NCI-H524 treated with DMSO at 0.1 percent for 48 hours (cell line): ENCODE measurements at regions not wholly inside any gene's neighbourhood (a gene's known extent, or its start where the extent isn't known, plus 50 kb on each side); places are given as distances from the start of the nearest gene placed in this dataset.

Experiments used
- DNase-seq: peaks from one replicate; lab custom pipeline; 2025; lab: John Stamatoyannopoulos, UW

GRCh38 chrX:45771114-45771513, 570.4 kb upstream of the DIPK2B start:
- no peak for DNase-seq

DNA sequence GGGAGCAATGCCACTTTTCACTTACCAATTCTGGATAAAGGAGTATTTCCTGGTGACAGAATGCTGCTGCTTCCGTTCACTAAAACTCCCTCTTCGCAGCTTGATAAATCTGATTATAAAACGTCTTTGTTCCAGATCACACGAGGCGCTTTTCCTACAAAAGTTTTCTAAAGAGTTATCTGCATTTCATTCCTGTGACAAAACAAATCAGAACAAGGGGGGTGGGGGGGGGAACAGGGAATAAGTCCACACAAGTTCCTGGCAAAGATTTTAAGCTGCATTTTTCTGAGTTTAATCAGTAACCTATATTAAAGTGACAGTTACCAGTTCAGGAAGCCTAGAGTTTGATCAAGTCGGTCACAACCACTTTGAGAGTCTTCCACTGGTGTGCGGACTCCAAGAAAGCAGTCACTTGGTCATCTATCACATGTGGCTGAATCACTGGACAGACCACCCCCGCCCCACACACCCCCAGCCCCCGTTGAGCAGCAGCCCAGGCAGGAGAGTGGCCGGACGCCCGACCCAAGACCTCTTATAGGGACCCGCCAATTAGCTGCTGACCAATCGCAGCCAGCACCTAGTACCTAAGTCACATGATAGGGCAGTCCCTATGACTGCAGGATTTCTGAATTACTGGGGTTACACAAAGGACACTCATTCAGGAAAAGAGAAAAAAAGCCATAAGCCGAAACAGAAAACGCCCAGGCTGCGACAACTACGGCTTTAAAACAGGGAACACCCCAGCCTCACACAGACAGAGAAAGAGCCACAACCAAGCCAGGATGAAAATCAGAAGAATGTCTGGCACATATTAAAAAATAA, 569.3 kb upstream of the DIPK2B start:
- no peak for DNase-seq

DNA sequence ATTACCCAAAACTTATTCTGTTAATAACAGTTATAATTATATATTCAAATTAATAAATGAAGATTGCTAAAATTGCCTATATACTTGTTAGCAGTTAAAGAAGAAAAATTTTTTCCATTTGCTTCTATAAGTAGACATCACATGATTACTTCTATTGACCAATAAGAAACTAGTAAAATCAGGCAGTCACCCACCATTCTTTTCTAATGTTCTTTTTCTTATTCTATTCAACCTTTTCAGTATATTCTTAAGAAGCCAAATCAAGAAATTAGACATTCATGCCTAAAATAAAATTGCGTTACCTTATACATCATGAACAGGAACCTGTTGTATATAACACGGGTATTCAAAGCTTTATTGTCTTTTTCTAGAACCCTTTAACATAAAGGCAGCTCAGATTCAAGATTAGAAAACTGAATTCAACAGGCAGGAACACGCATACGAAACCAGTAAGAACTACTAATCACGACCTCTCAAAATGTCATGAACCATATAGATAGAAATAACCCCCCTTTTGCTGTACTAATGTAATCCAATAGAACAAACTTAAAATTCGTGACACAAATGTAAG, 568.1 kb upstream of the DIPK2B start:
- no peak for DNase-seq

DNA sequence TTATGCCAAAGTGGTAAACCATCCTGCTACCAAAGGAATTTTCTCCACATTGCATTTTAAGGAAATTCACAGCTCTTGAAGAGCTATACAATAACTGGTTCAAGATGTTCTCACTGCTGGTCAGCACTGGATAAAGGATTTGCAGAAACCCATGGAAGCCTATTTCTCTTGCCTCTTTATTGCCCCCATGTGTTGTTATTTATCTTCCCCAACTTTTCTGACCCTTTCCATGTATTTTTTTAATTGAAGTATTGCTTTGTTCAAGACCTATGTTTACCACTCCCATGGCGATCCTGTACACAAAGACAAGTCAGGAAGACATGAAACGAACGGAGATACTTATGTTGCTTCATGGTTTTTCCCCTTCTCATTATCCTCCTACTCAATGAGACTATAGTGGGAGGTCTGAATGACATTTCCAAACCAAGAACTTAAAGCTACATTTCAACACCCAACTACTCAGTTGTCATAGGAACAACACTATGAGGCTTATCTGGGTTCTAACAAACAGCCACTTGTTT, 566.4 kb upstream of the DIPK2B start:
- no peak for DNase-seq

DNA sequence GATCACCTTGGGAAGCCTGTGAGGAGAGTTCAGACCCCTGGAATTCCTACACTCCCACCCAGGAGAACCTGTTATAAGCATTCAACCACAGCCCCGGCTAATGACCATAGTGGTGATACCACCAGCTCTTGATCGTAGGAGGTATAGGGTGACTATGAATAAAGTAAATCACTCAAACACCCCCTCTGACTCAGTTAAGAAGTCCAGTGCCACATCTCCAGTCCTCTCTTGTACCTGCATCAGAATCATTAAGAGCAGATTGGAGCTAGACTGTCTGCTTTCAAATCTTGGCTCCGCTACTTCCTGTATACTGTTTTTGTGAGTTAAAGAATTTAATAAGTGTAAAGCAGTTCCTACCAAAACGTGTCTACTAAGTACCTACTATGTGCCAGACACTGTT, 565.1 kb upstream of the DIPK2B start:
- DNase-seq = no peak

- no peak for DNase-seq
These were observed 564.6 kb upstream of the DIPK2B start for GRCh38 chrX:45765281-45765680.

DNA sequence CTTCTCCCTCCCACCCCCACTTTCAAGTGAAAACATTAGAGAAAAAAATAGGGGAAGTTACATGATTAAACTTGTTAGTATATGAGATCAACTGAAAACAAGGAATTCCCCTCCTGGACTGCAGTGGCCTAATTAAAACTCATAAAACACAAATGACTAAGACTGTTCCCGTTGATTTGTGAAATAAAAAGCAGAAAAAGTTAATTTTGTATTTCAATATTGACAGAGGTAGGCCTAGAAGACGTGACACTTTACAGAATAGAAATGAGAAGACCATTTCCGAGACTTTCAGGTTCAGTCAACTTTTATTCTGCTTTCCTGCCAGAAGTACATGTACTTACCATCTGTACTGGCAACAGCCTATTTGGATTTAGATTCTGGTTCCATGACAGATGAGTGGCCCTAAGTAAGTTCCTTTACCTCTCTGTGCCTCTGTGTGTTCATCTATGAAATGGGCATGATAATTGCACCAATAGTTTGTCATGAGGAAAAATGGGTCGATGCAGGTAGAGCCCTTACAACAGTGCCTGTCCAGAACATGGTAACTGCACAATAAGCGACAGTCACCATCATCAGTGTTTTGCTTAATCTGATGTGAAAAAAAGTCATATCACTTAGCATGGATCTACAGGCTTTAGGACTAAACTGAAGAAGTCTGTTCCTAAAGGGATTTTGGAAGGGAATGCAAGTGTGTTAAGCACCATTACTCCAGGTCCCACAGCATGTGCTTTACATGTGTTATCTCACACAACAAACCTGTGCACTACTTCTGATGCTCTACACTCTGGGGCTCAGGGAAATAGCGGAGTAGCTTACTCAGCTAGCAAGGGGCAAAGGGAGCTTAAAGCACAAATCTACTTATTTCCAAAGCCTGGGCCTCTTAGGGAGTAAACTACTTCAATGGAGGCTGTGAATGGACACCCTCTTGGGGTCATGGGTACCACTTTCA, 562.3 kb upstream of the DIPK2B start:
- no peak for DNase-seq

- no peak for DNase-seq
These were observed 561.2 kb upstream of the DIPK2B start for GRCh38 chrX:45761920-45762319.

DNA sequence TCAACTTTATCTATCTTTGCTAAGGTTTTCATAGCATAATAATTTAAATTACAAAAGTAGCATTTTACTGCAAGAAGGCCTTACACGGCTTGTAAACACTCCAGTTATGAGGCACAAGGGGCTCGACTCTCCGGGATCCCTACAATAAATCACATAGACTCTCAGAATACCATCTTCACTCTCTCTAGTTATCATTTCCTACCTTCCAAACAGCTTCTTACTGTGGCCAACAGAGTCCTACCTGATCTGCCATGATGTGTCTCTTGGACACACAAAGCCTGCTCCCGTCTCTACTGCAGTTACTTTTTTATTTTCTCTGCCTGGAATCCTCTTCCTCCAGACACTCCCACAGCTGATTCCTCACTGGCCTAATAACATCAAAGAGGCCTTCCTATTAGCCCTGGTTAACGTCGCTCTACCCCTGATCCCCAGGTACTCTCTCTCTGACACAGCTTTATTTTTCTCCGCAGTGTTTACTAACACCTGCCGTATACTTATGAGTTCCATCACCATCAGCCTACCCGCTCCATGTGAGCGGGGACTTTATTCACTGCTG, 559.6 kb upstream of the DIPK2B start:
- no peak for DNase-seq

- no peak for DNase-seq
These were observed 558.2 kb upstream of the DIPK2B start for GRCh38 chrX:45758738-45759397.

GRCh38 chrX:45758319-45758718, 557.6 kb upstream of the DIPK2B start:
- no peak for DNase-seq

- DNase-seq = no peak
These were observed 556.6 kb upstream of the DIPK2B start for GRCh38 chrX:45757272-45757671.

GRCh38 chrX:45756557-45756956, 555.9 kb upstream of the DIPK2B start:
- no peak for DNase-seq

- no peak for DNase-seq
These were observed 555.0 kb upstream of the DIPK2B start for GRCh38 chrX:45755703-45756102.

DNA sequence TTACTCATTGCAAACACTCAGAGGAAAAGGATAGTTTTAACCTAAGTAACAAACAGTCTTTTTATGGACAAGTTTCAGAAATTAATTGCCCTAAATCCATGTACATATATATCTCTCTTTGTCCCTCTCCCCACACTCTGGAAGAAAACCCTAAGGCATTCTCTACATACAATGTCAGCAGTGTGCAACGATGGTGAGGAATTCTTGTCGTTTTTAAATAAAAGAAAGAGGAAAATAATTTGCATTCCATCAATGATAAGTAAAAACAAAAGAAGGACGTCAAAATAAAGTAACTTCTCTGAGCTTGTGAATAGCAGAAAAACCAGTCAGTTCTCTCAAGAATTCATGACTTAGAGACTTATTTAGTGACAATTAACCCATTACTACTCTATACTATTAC, 550.5 kb upstream of the DIPK2B start:
- no peak for DNase-seq

DNA sequence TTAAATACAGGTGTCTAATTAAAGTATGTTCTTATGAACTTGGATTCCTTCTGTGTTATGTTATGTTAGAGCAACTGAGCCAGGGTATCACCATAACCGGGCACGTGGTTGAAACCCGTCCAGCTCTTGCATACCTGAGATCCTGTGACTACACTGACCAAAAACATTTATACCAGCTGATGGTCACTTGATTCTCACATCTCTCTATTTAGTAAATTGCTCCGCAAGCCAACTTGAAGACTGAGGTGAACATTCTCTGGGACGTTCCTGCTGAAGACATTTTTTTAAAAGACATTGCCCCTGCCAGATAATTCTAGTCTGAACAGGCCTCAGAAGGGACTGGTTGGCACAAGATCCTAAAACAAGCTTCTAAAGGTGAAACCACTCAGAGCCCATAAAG, 550.0 kb upstream of the DIPK2B start:
- DNase-seq = no peak

DNA sequence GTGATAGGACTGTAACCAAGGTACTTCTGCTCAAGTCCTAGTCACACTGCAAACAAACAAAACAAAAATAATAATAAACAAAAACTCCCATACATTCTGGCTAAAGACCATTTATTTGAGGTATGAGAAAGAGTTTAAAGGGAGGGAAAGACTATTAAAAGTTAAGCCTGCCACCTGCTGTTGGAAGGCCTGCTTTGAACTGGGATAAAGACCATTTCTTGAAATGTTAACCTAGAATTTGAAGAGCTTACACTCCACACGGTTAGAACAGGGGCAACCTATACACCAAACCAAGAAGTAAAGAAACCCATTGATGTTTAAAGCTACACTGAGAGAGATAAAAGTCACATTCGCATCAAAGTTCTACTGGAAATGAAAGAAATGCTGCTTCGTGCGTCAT, 548.7 kb upstream of the DIPK2B start:
- no peak for DNase-seq

DNA sequence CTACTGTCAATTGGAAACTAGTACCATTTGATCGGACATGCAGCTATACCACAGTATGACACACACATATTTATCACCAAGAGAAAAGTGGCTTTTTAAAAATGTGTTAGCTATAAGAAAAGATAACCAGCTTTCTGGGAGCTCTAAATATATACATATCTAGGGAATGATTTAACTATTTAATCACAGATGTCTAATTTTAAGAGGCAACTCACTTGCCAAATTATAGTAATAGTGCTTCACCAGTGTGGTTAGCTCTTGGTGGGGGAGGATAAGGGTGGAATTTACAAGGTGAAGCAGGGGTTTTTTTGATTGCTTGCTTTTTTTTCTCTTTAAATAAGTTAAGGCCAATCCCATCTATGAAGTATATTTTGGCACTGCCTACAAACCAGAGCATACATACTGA, 547.7 kb upstream of the DIPK2B start:
- no peak for DNase-seq

GRCh38 chrX:45747905-45748304, 547.2 kb upstream of the DIPK2B start:
- no peak for DNase-seq

DNA sequence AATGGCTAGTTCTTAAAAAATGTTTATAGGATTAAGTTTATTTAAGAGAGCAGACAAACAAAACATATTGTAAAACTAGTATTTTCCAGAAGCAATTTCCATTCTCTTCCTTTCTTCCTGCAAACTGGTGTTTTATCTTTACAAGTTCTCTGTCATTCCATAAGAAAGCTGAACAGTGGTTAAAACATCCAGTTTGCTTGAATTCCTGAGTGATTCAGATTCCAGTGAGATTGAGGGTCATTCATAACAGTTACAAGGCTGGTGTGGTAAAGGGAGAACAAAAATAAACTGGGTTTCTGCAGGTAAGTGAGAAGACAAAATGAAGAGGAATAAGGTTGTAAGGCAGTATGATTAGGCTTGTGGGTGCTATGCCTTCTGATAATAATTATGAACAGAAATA, 544.8 kb upstream of the DIPK2B start:
- no peak for DNase-seq

- DNase-seq = no peak
These were observed 543.4 kb upstream of the DIPK2B start for GRCh38 chrX:45743906-45744625.
